ENCODE measurements at regions not wholly inside any gene's neighbourhood (a gene's known extent, or its start where the extent isn't known, plus 50 kb on each side); places are given as distances from the start of the nearest gene placed in this dataset.

DNA sequence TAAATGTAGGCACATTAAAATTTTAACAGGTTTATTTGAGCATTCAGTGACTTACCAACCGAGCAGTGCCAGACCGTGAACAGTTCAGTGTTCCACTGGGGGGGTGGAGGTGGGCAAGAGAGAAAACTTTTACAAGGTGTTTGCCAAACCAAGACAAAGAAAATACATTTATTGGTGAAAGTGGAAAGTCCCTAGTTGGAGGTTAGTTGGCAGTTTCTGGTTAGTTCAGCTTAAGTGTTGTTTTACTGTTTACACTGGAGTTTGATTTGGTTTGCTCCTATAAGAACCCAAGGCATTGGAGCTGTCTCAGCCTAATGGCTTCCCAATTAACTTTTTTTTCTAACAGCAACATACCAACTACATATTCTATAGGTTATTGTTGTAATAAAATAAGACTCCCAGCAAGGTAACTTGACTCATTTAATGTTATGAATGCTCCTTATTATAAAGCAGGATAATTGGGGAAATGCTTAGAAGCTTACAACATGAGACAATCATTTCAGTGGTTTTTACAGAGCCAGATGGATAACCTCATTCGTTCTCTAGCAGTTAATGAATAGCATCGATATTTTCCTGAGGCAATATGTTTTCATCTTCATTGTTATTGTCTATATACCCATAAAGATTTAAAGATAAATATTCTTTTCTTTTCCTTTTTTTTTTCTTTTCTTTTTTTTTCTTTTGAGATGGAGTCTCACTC lies 115.8 kb downstream of the ETNK1 start:
- H3K27me3 Mint-ChIP-seq (ENCODE audit: low read depth): no peaks in the 10 kb centered on the region
- no peak overlapping the region for H3K4me3 Mint-ChIP-seq
- ATAC-seq (no peak), DNase-seq (no peak)
- no peaks in the 10 kb centered on the region for H3K36me3 Mint-ChIP-seq (ENCODE audit: insufficient read depth)
- no peaks in the 10 kb centered on the region for H3K9me3 Mint-ChIP-seq
- H3K4me1 Mint-ChIP-seq (ENCODE audit: low read depth): no peaks in the 10 kb centered on the region

DNA sequence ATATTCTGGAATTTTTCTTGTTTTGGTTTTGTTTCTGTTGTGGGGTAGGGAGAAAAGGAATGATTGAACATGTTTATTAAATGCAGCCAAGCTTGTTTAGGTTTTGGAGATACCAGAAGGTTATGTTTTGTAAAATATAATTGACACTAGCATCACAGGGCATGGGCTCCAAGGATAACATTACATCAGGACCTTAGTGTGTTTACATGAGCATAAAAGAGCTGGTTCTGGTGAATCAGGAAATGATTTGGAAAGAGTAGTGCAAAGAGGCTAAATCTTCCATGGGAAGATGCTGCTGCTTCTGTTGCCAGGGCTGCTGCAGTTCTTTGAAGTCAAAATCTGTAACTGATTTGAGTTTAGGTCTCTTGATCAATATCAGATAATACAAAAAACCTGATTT lies 118.7 kb downstream of the ETNK1 start:
- Mint-ChIP-seq H3K4me1 (ENCODE audit: low read depth) (no peaks in the 10 kb centered on the region), H3K4me3 (no peak overlapping the region), H3K27me3 (ENCODE audit: low read depth) (peaks cover 3% of the 10 kb centered on the region), H3K36me3 (ENCODE audit: insufficient read depth) (no peaks in the 10 kb centered on the region), H3K9me3 (no peaks in the 10 kb centered on the region)
- DNase-seq (no peak), ATAC-seq (no peak)

DNA sequence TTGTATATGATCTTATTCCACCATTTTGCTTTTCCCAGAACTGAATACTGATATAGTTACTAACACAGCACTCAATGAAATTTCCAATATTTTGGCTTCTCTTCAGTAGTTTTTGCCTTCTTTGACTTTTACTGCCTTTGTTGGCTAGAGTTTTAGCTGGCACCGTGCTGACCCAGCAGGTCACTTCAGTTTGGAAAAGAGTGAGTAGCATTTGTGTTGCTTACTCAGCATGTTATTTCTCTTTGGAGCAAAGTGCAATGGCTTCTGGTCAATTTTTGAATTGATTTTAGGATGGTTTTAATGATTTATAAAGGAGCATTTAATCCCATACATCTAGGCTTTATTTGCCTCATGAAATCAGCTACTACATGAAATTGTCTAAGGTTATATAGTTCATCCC lies 119.2 kb downstream of the ETNK1 start:
- no peaks in the 10 kb centered on the region for H3K9me3 Mint-ChIP-seq
- H3K36me3 Mint-ChIP-seq (ENCODE audit: insufficient read depth): no peaks in the 10 kb centered on the region
- ATAC-seq: no peak
- no peak for DNase-seq
- H3K27me3 Mint-ChIP-seq (ENCODE audit: low read depth): peaks cover 3% of the 10 kb centered on the region
- H3K4me1 Mint-ChIP-seq (ENCODE audit: low read depth): no peaks in the 10 kb centered on the region
- H3K4me3 Mint-ChIP-seq: no peak overlapping the region

DNA sequence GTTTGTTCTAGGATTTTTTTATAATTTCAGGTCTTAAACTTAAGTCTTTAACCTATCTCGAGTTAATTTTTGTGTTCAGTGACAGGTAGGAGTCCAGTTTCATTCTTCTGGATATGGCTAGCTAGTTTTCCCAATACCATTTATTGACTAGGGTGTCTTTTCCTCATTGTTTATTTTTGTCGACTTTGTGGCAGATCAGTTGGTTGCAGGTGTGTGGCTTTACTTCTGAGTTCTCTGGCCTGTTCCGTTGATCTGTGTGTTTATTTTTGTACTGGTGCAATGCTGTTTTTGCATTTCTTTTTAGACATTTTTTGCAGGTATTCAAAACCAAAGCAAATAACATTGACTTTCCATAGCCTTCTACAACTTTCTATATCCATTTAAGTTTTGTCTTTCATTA lies 121.7 kb downstream of the ETNK1 start:
- no peak overlapping the region for H3K4me3 Mint-ChIP-seq
- ATAC-seq (no peak), DNase-seq (no peak)
- no peaks in the 10 kb centered on the region for H3K9me3 Mint-ChIP-seq
- no peaks in the 10 kb centered on the region for H3K4me1 Mint-ChIP-seq (ENCODE audit: low read depth)
- no peaks in the 10 kb centered on the region for H3K36me3 Mint-ChIP-seq (ENCODE audit: insufficient read depth)
- peaks cover 3% of the 10 kb centered on the region for H3K27me3 Mint-ChIP-seq (ENCODE audit: low read depth)

DNA sequence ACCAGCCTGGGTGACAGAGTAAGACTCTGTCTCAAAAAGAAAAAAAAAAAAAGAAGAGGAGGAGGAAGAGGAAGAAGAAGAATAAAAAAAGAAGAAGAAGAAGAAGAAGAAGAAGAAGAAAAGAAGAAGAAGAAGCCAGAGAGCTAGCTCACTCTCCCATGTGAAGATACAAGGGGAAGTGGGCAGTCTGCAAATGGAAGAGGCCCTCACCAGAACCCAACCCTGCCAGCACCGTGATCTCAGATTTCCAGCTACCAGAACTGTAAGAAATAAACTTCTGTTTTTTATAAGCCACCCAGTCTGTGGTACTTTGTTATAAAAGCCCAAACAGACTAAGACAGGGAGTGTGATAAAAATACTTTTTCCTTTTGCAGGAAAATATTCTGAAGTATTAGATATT lies 130.7 kb downstream of the ETNK1 start:
- H3K9me3 Mint-ChIP-seq: peaks cover 5% of the 10 kb centered on the region

DNA sequence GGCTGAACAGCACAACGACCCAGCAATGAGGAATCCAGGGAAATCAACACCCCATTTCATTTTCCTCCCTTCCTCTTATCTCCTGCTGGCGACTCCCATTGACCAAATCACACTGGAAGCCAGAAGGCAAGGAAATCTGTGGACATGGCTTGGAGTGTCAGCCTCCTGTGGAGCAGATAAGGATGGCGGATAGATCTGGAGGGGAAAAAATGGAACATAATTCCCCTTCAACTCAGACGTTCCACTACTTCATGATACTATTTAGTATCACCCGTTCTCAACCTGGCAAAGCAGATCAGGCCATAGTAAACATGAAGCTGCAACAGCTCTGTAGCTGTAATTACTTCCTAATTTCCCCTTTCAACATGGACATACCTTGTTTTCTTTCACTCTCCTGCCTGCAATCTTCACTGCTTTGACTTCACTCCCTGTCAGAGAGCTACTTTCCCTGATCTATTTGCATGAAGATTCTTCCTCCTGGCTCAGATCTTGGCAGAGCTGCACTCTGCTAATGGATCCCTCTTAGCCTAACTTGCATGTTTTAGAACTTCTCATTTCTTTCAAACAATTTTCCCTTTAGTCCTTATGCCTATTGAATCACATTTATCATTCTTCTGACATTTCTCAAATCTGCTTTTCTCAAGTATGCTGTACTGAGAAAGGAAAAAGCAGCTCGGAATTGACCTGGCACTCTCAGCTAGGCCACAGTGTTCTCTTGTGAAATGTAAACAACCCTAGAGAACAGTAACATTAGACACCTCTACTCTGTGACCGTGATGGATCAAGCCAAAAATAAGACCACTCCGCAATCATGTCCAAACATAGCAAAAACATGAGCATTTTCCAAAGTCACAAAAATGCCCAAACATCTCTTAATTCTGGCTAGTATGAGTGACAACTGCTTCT lies 135.1 kb downstream of the ETNK1 start:
- H3K4me3 Mint-ChIP-seq: no peak overlapping the region
- H3K9me3 Mint-ChIP-seq: peaks cover 5% of the 10 kb centered on the region
- ATAC-seq (no peak), DNase-seq (no peak)
- no peaks in the 10 kb centered on the region for H3K27me3 Mint-ChIP-seq (ENCODE audit: low read depth)
- no peaks in the 10 kb centered on the region for H3K36me3 Mint-ChIP-seq (ENCODE audit: insufficient read depth)
- no peaks in the 10 kb centered on the region for H3K4me1 Mint-ChIP-seq (ENCODE audit: low read depth)

More for the DNA sequence above, 130.7 kb downstream of the ETNK1 start:
- no peak for DNase-seq
- H3K36me3 Mint-ChIP-seq (ENCODE audit: insufficient read depth): no peaks in the 10 kb centered on the region
- no peak for ATAC-seq
- H3K4me3 Mint-ChIP-seq: no peak overlapping the region
- no peaks in the 10 kb centered on the region for H3K27me3 Mint-ChIP-seq (ENCODE audit: low read depth)
- no peaks in the 10 kb centered on the region for H3K4me1 Mint-ChIP-seq (ENCODE audit: low read depth)

DNA sequence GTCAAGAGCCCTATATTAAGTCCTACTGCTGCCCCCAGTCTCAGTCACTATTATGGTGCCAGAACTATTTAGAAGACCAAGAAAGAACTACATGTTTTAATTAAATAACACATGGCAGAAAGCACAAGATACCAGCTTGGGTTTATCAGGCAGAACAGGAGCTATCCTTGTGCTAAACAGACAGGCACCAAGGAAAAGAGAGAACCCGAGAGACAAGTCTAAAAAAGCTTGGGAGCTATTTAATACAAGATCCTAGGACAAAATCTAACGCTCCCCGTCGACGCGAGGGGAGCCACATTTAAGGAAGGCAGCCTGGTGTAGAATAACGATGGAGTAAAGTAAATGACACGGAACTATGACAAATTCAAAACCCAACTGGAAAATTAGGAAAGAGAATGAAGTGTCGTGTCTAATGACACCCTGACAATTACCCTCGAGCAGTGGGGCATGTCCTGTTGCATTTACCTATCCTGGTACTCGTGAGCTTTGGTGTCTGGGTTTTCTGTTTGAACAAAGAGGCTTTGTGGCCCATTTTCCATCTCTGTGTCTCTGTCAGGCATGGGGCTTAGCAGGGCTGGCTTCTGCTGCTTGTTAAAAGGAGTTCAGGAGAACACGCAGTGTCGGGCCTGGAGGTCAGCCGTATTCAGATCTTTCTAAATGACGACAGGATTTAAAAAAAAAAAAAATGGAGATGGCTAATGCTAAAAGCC lies 140.6 kb downstream of the ETNK1 start:
- ATAC-seq: no peak
- Mint-ChIP-seq H3K4me3 (no peak overlapping the region), H3K4me1 (ENCODE audit: low read depth) (no peaks in the 10 kb centered on the region), H3K27me3 (ENCODE audit: low read depth) (no peaks in the 10 kb centered on the region), H3K9me3 (no peaks in the 10 kb centered on the region), H3K36me3 (ENCODE audit: insufficient read depth) (no peaks in the 10 kb centered on the region)
- no peak for DNase-seq

DNA sequence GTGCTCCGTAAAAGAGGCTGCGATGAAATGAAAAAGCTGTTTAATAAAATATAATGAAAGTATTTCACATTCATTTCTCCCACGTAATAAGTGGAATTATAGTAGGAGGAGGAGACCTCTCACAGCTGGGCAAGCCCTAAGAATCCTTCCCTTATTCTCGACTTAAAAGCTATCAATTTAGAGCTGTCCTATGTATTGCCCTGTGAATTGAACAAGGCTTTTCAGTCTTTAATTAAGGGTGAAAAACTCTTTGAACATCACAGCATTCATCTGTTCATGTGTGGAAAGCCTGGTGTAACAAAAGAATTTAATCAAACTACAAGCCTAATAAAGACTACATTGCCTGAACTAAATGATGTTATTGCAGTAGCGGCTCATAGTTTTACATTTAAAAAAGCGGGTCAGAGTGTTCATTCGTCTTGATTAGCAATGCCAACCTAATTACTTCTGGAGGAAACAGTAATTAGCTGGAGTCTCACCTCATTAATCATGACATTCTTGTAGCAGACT lies 142.0 kb downstream of the ETNK1 start:
- Mint-ChIP-seq H3K36me3 (ENCODE audit: insufficient read depth) (no peaks in the 10 kb centered on the region), H3K9me3 (no peaks in the 10 kb centered on the region), H3K27me3 (ENCODE audit: low read depth) (no peaks in the 10 kb centered on the region), H3K4me3 (no peak overlapping the region), H3K4me1 (ENCODE audit: low read depth) (no peaks in the 10 kb centered on the region)
- ATAC-seq (no peak), DNase-seq (no peak)

DNA sequence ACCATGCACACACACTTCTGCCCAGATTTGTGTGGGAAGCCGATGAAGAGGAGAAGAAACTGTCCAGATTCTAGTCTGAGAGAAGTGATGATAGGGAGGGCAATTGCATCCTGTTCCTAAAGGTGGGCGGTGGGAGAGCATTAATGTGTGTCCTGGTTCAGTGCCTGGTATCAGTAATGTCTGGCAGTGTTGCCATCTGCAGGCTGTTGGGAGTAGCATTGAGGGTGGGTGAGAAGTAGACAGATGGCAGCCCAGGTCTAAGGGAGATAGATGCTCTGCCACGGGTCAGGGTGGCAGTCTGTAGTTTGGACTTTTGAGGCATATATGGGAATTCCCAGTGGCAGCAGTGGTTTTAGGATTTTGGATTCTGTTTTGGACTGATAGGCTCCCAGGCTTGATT lies 156.4 kb downstream of the ETNK1 start:
- DNase-seq (no peak), ATAC-seq (no peak)
- H3K4me1 Mint-ChIP-seq (ENCODE audit: low read depth): no peaks in the 10 kb centered on the region
- peaks cover 5% of the 10 kb centered on the region for H3K27me3 Mint-ChIP-seq (ENCODE audit: low read depth)
- no peak overlapping the region for H3K4me3 Mint-ChIP-seq
- no peaks in the 10 kb centered on the region for H3K36me3 Mint-ChIP-seq (ENCODE audit: insufficient read depth)
- H3K9me3 Mint-ChIP-seq: peaks cover 6% of the 10 kb centered on the region

DNA sequence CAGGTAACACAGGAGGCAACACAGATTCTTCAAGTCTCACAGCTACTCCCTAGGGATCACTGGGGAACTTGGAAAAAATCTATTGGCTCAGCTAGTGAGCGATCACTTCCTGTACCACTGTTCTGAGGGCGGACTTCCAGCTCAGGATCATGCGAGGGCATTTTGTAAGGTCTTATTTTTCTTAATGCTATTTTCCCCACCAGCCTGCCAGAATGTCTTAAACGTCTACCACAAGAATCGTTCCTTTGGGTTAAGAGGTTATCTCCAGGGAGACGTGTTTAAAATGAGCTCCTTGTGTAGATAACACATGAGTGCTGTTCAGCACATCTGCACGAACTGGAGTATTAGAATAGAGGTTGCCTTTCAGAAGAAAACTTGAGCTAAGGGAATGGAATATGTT lies 162.6 kb downstream of the ETNK1 start:
- ATAC-seq: no peak
- H3K4me3 Mint-ChIP-seq: no peak overlapping the region
- H3K27me3 Mint-ChIP-seq (ENCODE audit: low read depth): peaks cover 2% of the 10 kb centered on the region
- no peaks in the 10 kb centered on the region for H3K36me3 Mint-ChIP-seq (ENCODE audit: insufficient read depth)
- no peaks in the 10 kb centered on the region for H3K4me1 Mint-ChIP-seq (ENCODE audit: low read depth)
- peaks cover 10% of the 10 kb centered on the region for H3K9me3 Mint-ChIP-seq
- DNase-seq: no peak

DNA sequence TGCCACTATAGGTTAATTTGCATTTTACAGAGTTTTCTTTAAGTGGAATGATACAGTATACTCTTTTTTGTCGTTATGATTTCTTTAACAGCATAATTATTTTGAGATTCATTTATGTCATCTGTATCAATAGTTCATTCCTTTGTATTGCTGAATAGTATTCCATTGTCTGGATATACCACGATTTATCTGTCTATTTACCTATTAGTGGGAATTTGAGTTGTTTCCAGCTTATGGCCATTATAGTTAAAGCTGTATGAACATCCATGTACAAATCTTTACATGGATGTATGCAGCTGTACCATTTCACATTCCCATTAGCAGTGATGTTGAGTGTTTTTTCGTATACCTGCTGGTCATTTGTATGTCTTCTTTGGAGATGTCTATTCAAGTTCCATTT lies 163.9 kb downstream of the ETNK1 start:
- H3K36me3 Mint-ChIP-seq (ENCODE audit: insufficient read depth): no peaks in the 10 kb centered on the region
- no peak for ATAC-seq
- H3K9me3 Mint-ChIP-seq: peaks cover 8% of the 10 kb centered on the region
- H3K4me1 Mint-ChIP-seq (ENCODE audit: low read depth): no peaks in the 10 kb centered on the region
- no peak for DNase-seq
- H3K4me3 Mint-ChIP-seq: no peak overlapping the region
- H3K27me3 Mint-ChIP-seq (ENCODE audit: low read depth): peaks cover 2% of the 10 kb centered on the region

DNA sequence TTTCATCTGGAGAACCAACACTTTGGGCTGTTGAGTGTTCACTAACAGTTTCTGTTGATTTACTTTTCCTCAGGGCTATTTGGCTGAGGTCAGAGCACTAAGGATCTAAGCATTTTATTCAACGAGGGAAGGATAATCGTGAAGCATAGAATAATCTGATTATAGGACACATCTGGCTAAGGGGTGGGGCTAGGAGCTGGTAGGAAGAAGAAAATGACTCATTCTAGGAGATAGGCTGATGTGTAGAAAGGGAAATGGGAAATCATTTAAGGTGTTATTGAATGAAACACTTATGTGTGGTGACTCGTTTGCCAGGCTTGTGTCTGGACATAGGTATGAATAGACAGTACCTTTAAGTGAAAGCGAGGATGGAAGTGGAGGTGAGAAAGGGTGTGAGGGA lies 167.2 kb downstream of the ETNK1 start:
- H3K36me3 Mint-ChIP-seq (ENCODE audit: insufficient read depth): no peaks in the 10 kb centered on the region
- H3K27me3 Mint-ChIP-seq (ENCODE audit: low read depth): peaks cover 2% of the 10 kb centered on the region
- peaks cover 4% of the 10 kb centered on the region for H3K9me3 Mint-ChIP-seq
- no peak for ATAC-seq
- DNase-seq: no peak
- H3K4me1 Mint-ChIP-seq (ENCODE audit: low read depth): no peaks in the 10 kb centered on the region
- no peak overlapping the region for H3K4me3 Mint-ChIP-seq

DNA sequence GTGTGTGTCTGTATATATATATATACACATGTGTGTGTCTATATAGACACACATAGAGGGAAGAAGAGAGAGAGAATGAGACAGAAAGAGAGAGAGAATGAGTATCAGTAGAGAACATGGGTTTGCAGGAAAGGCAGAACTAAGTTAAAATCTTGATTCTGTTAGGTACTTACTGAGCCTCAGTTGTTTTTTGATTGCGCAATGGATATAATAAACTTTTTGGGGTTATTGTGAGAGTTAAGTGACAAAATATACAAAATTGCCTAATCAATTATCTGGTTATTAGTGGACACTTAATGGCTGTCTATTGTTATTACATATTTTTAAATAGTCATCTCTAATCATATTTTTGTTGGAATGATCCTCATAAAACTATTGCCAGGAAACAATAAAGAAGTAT lies 169.0 kb downstream of the ETNK1 start:
- Mint-ChIP-seq H3K27me3 (ENCODE audit: low read depth) (peaks cover 2% of the 10 kb centered on the region), H3K4me1 (ENCODE audit: low read depth) (no peaks in the 10 kb centered on the region), H3K36me3 (ENCODE audit: insufficient read depth) (no peaks in the 10 kb centered on the region), H3K4me3 (no peak overlapping the region), H3K9me3 (peaks cover 4% of the 10 kb centered on the region)
- DNase-seq: no peak
- no peak for ATAC-seq

DNA sequence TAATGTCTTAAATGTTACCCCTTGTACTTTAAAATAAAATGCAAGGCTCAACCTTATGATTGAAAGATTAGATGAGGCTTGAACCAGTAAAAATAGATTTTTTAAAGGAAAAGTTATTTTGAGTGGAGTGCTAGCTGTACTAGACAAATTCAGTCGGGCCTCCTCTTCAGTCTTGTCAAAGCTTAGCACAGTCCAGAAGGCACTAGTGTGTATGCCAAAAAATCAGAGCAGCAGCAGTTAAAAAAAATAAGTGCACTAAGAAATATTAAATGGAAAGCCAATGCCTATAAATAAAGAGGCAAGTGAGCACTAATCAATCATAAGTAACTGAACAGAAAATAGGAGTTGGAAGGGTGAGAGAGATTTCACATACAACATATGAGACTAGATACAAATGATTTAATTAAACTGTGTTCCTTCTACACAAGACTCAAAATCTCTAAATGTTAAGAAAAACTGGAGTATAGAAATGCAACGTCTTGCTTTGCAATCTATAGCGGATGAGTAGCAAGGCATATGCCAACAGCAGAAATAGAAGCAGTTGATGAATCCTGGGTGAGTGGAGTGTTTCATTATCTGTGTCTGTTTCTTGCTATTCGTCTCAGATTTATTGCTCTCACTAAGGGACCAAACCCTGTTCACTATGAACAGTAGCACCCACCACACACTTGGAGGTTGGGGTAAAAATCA lies 172.1 kb downstream of the ETNK1 start:
- Mint-ChIP-seq H3K9me3 (no peaks in the 10 kb centered on the region), H3K4me1 (ENCODE audit: low read depth) (no peaks in the 10 kb centered on the region)
- DNase-seq: no peak

More for the DNA sequence above, 172.1 kb downstream of the ETNK1 start:
- H3K27me3 Mint-ChIP-seq (ENCODE audit: low read depth): peaks cover 1% of the 10 kb centered on the region
- H3K36me3 Mint-ChIP-seq (ENCODE audit: insufficient read depth): no peaks in the 10 kb centered on the region
- no peak for ATAC-seq
- H3K4me3 Mint-ChIP-seq: no peak overlapping the region
